Neural progenitor cell (in vitro differentiated cells): ENCODE measurements at regions not wholly inside any gene's neighbourhood (a gene's known extent, or its start where the extent isn't known, plus 50 kb on each side); places are given as distances from the start of the nearest gene placed in this dataset.

ENCODE experiments used
- EZH2phosphoT487 ChIP-seq: fragments of 200-600 bp; sonication (generic); IDR thresholded peaks from 2 replicates; pipeline ENCODE4 v1.6.1; 2017; ENCODE audit warnings: antibody characterized with exemption
- TF ChIP-seq, protein P1 (sequence below): fragments of 200-600 bp; sonication (generic); IDR thresholded peaks from 2 replicates; pipeline ENCODE4 v1.5.1; 2017; ENCODE audit warnings: antibody characterized with exemption, mild to moderate bottlenecking

DNA sequence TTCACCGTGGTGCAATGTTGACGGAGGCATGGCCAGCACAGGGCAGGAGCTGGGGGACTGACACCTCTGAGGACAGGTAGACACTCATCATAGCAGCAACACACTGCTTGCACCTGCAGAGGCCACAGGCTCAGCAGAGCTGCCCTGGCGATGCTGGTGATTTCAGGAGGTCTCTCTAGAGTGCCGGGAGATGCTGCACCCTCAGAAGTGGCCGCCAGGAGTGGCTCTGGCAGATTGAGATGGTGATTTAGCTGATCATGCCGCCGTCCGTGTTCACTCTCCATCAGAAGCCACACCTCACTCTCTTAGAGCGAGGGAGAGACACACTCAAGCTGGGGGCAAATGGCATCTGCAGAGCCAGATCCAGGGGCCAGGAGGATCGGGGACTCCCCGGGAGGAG lies 244.6 kb upstream of the SGCG start:
- no peak for TF ChIP-seq EZH2phosphoT487
- TF ChIP-seq, protein P1, sequence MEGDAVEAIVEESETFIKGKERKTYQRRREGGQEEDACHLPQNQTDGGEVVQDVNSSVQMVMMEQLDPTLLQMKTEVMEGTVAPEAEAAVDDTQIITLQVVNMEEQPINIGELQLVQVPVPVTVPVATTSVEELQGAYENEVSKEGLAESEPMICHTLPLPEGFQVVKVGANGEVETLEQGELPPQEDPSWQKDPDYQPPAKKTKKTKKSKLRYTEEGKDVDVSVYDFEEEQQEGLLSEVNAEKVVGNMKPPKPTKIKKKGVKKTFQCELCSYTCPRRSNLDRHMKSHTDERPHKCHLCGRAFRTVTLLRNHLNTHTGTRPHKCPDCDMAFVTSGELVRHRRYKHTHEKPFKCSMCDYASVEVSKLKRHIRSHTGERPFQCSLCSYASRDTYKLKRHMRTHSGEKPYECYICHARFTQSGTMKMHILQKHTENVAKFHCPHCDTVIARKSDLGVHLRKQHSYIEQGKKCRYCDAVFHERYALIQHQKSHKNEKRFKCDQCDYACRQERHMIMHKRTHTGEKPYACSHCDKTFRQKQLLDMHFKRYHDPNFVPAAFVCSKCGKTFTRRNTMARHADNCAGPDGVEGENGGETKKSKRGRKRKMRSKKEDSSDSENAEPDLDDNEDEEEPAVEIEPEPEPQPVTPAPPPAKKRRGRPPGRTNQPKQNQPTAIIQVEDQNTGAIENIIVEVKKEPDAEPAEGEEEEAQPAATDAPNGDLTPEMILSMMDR, result no peak
